ENCODE measurements at regions not wholly inside any gene's neighbourhood (a gene's known extent, or its start where the extent isn't known, plus 50 kb on each side); places are given as distances from the start of the nearest gene placed in this dataset.
"Not testable (repeated sequence)": the region's sequence is repeated elsewhere in the genome, so short reads cannot be mapped to it uniquely, and the experiment has no call there.

- DNase-seq (ENCODE audit: low read depth), result no peak
These were observed 1217.5 kb downstream of the AACS start for GRCh38 chr12:126282691-126283090.

GRCh38 chr12:126286203-126286602, 1221.0 kb downstream of the AACS start:
- no peak for DNase-seq (ENCODE audit: low read depth)

DNA sequence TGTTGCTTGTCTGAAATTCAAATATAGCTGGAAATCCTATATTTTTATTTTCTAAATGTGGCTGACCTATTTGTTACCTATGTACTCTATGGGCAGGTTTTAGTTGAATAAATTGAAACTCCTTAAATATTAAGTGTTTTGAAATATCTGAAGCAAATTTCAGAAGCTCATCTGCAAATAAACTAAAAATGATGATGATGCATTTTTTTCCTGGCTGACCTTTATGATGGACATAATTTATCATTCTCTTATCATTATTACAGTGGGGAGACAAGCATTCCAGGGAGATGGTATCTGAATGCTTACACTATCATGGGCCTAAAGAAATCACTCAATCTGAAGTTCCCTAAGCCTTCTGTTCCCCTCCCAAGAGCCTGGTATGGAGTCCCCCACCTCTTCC, 1225.2 kb downstream of the AACS start:
- no peak for DNase-seq (ENCODE audit: low read depth)

GRCh38 chr12:126291987-126292386, 1226.8 kb downstream of the AACS start:
- not testable (repeated sequence) for DNase-seq (ENCODE audit: low read depth)

- DNase-seq (ENCODE audit: low read depth), result no peak
These were observed 1230.4 kb downstream of the AACS start for GRCh38 chr12:126295652-126296051.

DNA sequence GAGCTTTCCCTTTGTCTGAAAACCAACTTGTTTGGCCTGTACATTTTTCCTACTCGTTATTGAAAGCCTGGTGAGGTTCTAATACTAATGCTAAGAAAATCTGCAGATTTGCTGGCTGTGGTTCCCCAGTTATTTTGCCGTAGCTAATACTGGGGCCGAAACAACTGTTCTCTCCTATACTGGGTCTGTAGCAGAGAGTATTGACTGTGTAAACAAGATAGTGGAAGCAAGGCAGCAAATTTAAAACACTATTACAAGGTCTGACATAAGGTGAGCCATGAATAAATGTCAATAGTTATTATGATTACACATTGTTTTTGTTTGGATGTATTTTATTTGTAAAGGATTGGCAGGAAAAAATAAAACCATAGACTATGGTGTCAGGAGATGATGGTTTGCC, 1244.0 kb downstream of the AACS start:
- DNase-seq (ENCODE audit: low read depth), result no peak

GRCh38 chr12:126312457-126312856, 1247.2 kb downstream of the AACS start:
- no peak for DNase-seq (ENCODE audit: low read depth)

DNA sequence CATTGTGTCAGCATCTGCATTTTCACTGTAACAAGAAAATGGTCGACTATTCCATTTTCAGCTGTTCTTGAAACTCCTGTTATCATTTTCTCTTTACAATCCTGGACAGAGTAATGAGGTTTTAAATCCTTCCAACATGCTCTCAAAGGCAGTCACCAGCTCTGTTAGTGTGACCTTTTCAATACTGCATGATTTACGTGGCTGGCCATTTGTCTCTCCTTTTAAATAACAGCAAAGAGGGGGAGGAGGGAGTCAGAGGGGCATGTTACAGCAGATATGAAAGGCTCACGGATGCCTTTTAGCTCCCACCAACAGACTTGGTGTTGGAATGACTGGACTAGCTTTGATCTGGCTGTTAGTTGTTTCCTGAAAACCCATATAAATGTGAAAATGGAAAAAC, 1251.2 kb downstream of the AACS start:
- no peak for DNase-seq (ENCODE audit: low read depth)

DNA sequence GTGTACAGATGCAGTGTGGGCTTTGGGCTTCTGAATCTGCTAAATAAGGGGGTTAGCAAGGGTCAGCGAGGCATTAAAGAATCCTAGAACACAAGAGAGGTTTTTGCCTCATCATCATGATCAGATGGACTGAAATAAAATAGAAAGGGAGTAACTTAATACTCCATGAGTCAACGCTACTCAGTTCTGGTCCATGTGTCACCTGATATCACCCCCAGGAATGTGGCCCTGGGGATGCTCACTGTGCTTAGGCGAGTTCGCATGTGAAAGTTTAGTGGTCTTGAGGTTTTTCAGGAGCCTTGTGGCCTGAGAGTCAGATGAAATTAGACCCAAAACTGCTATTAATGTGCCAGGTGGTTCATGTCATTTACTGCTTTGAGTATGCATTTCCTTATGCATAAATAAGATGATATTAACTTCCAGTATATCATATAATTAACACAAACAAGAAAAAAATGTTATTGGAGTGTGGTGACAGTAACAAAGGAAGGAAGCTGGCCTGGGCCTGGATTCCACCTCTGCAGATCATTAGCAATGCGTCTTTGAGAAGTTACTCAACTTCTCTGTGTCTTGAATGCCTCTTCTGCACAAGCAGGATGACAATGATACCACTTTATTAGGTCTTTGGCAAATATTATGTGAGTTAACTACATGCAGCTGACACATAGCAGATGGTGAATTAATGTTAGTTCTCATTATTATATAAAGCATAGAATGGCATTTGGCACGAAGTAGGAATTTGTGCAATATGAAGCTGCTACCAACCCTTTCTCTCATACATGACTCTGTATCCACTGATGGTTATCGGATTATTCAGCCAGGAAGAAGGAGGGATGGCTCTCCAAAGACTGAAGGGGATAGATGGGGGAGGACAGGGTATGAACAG, 1272.6 kb downstream of the AACS start:
- DNase-seq (ENCODE audit: low read depth), result no peak

- no peak for DNase-seq (ENCODE audit: low read depth)
These were observed 1277.6 kb downstream of the AACS start for GRCh38 chr12:126342866-126343265.

GRCh38 chr12:126343321-126343720, 1278.1 kb downstream of the AACS start:
- no peak for DNase-seq (ENCODE audit: low read depth)

DNA sequence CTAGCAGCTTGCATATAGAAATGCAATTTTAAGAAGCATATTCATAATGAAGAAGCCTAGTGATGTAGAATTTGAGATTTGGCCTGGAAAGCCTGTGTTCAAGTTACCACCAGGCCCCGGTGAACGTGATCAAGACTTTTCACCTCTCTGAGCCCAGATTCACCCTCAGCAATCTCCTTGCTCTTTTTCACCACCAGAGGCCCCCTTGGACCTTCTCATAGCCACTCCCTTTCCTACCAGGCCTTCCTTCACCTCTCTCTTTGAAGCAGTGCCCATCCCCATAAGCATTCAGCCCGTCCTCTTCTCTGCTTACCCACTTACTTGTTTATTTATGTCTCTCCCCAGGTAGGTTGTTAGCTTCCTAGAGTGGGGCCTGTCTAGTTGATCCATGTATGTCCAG, 1280.9 kb downstream of the AACS start:
- DNase-seq (ENCODE audit: low read depth), result no peak

DNA sequence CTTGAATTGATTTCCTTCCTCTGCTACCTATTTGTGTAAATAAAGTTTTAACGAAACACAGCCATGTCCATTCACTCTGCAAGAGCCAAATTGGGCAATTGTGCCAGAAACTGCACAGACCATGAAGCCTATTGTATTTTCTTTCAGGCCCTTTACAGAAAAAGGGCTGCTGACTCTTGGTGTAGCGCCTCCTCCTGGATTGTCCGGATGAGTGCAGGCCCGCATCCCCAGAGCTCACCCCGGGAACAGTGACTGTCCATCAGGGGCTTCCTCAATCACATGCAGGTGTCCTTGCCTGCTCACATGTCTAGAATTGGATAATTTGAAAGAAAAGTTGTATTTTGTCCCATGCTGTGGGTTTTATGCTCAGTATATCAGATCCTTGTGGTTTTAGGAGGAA, 1282.2 kb downstream of the AACS start:
- no peak for DNase-seq (ENCODE audit: low read depth)

DNA sequence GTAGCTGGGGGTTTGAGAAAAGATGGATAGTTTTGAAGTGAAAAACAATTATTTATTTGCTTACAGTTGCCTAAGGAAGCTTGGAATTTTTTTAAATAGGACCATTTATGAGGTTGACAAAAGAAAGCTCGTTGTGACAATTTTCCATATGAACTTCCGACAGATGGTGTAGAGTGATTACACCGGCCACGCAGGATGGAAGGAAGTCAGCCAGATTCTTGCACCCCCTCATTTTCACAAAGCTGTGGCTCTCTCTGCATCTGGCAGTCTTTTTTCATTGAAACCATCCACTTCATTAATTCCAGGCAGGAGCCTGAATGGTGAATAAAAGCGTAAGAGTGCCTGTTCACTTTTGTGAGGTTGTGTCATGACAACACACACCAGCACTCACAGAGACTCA, 1284.1 kb downstream of the AACS start:
- no peak for DNase-seq (ENCODE audit: low read depth)

DNA sequence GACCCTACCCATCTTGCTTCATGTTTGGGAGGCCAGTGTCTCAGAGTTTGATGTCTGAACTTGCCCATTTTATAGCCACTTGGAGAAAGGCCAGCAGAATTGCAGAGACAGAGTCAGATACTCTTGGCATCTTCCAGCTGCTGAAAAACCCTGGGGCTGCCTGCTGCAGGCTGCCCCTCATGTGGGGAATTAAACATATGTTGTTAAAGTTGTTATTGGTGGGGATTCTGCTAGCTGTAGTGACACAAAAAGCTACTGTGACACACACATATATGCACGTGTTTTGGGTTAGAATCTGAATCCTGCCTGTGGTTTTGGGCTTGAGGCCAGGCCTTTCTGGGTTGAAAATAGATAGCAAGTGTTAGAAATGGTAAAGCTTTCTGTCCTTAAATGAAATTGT, 1288.4 kb downstream of the AACS start:
- DNase-seq (ENCODE audit: low read depth), result no peak

DNA sequence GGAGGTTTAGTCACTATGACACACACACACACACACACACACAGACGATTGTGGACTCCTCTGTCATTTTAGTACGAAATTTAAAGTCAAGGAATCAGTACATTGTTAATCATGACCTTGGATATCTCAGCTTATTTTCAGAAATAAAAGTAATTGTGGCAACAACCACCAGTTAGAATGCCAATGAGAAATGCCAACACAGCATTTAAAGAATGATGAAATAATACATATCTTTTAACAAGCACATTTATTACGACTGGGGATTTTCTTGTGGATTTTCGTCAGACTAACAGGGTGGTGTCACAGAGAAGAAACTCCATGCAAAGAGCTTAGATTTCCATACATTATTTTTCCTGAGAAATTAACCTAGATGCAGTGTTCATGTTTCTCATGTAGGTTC, 1289.4 kb downstream of the AACS start:
- no peak for DNase-seq (ENCODE audit: low read depth)

DNA sequence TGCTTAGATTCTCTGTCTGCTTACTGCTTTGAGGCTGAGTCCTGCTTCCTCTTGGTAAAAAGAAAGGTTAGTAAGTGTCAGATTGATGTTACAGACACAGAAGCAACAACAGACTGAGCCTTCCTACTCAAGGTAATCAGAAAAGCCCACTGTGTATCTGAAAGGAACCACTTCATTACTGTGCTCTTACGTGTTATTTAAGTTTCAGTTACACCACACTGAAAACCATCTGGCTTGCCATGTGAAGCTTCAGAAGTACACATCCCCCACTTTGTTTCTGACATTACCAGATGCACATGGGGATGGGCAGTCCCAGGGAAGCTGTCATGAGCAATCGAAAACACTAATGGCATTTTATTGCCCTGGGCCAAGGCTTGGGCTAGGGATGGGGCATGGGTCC, 1290.1 kb downstream of the AACS start:
- DNase-seq (ENCODE audit: low read depth), result no peak

- no peak for DNase-seq (ENCODE audit: low read depth)
These were observed 1293.6 kb downstream of the AACS start for GRCh38 chr12:126358806-126359205.

DNA sequence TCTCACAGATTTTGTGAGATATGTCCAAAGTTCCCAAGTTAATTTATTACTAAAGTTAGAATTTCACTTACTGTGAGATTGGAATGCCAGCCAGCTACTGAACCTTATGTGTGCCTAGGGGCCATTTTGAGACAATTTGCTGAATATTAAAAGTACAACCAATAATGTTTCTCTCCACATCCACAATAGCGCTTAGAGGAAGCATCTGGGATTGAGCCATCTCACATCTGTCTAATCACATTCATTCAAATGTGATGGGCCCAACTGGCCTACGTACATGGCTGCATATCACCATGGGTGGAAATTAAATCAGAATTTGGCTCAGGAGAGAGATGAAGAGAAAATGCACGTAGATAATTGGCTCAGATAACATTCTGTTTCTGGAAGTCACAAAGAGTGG, 1294.0 kb downstream of the AACS start:
- no peak for DNase-seq (ENCODE audit: low read depth)

- no peak for DNase-seq (ENCODE audit: low read depth)
These were observed 1296.6 kb downstream of the AACS start for GRCh38 chr12:126361804-126362203.

DNA sequence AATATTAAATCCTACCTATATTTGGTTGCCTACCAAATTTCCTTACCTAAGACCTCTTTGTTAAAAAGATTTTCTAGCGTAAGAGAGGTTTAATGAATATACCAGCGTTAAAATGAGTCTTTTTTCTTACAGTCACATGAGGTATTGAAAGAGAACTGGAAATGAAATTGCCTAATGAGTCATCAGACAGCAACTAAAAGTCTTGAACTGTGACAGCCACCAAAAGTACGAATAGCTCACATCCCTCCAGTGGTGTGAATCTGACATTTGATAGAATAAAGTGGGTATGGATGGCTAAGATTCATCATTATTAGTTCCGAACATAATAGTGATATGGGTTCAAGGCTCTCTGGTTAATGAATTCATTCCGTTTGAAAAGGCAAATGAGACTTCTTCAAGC, 1297.3 kb downstream of the AACS start:
- no peak for DNase-seq (ENCODE audit: low read depth)

DNA sequence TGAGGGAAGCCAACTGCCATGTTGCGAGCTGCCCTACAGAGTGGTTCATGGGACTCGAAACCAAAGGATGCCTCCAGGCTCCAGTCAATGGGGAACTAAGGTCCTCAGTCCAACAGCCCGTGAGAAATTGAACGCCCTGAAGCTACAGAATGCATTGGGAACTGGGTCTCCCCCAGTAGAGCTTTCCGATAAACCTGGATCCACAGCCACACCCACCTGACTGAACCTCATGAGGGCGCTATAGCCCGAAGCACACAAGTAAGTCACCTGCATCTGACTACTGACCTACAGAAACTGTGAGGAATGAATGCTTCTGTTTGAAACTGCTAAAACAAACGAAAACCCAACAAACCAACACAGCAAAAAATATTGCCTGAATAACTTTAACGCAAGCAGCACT, 1297.7 kb downstream of the AACS start:
- DNase-seq (ENCODE audit: low read depth), result no peak

- no peak for DNase-seq (ENCODE audit: low read depth)
These were observed 1304.5 kb downstream of the AACS start for GRCh38 chr12:126369487-126370463.
